ENCODE measurements at regions not wholly inside any gene's neighbourhood (a gene's known extent, or its start where the extent isn't known, plus 50 kb on each side); places are given as distances from the start of the nearest gene placed in this dataset.

DNA sequence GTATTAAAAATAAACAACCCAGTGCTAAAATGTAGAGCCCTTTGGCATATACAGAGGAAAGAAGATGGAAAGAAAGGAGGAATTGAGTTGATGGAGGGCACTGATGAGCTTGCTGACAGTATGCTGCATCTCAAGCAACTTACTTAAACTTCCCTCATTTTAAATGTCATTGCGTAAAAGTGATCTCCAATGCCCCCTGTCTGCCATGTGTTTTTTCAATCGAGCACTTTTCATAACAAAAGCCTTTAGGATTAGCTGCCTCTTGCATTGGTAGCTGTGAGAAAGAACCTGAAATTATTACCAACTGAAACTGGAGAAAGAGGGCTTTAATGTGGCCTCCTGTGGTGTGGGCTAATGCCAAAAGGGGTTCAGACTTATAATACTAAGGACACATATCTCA, 541.6 kb downstream of the SUCLA2 start:
- H3K4me3 ChIP-seq (replicated peaks; ENCODE audit: low read depth, low read length): no peak overlapping the region
- peak; percentile 60 for DNase-seq (ENCODE audit: low read depth)
- TF ChIP-seq, protein P1, sequence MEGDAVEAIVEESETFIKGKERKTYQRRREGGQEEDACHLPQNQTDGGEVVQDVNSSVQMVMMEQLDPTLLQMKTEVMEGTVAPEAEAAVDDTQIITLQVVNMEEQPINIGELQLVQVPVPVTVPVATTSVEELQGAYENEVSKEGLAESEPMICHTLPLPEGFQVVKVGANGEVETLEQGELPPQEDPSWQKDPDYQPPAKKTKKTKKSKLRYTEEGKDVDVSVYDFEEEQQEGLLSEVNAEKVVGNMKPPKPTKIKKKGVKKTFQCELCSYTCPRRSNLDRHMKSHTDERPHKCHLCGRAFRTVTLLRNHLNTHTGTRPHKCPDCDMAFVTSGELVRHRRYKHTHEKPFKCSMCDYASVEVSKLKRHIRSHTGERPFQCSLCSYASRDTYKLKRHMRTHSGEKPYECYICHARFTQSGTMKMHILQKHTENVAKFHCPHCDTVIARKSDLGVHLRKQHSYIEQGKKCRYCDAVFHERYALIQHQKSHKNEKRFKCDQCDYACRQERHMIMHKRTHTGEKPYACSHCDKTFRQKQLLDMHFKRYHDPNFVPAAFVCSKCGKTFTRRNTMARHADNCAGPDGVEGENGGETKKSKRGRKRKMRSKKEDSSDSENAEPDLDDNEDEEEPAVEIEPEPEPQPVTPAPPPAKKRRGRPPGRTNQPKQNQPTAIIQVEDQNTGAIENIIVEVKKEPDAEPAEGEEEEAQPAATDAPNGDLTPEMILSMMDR (IDR thresholded peaks at IDR 0.05; ENCODE audit: low read length, missing control alignments): peak; percentile 55

DNA sequence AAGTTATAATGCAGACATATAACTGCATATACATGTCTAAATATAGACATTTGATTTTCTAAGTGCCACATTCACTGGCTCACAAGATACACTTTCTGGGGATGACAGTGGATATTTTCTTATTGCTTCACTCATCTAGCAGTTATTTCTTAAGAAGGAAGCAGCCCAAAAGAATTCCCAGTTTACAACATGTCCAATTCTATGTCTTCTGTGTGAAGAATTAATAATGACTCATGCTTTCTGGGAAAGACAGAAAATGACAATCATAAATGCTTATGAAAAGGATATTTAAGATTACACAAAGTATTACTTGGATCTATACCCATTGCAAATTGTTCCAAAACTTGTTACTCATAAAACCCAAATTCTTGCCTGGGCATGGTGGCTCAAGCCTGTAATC, 543.4 kb downstream of the SUCLA2 start:
- TF ChIP-seq, protein P1 (IDR thresholded peaks at IDR 0.05; ENCODE audit: low read length, missing control alignments): no peak
- no peak overlapping the region for H3K4me3 ChIP-seq (replicated peaks; ENCODE audit: low read depth, low read length)
- DNase-seq (ENCODE audit: low read depth): peak; percentile 65

DNA sequence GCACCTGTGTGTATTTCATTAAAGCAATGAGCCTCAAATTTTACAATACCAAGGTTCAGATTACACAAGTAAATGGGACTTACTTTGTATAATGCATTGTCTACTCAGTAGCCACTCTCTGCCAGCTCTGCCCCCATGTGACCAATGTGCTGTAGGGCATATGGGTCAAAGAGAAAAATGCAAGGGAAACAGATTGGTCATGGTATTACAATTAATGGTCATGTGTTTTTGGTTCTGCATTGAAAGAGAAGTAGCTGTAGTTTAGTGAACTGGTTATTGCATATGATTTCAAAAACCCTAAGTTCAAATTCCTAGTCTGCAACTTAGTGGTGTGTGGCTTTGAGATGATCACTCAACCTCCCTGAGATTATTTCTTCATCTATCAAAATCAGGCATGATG, 545.4 kb downstream of the SUCLA2 start:
- peak; percentile 23 for DNase-seq (ENCODE audit: low read depth)
- no peak overlapping the region for H3K4me3 ChIP-seq (replicated peaks; ENCODE audit: low read depth, low read length)
- TF ChIP-seq, protein P1 (IDR thresholded peaks at IDR 0.05; ENCODE audit: low read length, missing control alignments): peak; percentile 7

DNA sequence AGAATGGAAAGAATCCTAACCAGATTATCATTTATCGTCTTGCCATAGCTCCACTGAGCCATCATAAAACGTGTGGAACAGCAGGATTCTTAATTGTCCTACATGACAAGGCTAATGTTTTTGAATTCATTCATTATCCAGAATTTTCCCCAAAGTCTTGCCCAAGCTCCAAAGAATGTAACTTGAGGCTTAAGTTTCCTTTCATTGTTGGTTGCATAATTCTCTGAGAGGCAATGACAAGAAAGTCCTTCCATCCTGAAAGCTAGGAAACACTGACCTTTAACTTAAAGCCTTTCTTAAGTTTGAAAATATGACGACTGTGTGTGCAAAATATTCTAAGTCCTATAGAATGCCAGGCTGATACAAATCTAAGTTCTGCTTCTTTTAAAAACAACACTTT, 546.1 kb downstream of the SUCLA2 start:
- H3K4me3 ChIP-seq (replicated peaks; ENCODE audit: low read depth, low read length): no peak overlapping the region
- DNase-seq (ENCODE audit: low read depth): peak; percentile 56
- TF ChIP-seq, protein P1 (IDR thresholded peaks at IDR 0.05; ENCODE audit: low read length, missing control alignments): no peak

DNA sequence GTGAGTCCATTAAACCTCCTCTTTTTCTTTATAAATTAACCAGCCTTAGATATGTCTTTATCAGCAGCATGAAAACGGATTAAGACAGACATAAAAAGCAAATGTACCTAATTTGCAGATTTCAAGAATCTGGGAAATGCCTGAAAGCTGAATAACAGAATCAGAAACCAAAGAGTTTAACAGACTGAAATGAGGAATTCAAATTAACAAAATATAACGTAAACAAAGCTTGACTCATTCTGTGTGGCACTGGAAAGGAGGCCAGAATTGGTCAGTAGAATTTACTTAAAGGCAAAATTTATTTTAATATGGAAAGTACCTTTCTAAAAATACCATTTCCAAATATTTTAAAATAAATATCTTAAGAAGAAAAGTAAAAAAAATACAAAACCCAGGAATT, 540.6 kb upstream of the HTR2A start:
- DNase-seq (ENCODE audit: low read depth): peak; percentile 14
- no peak overlapping the region for H3K4me3 ChIP-seq (replicated peaks; ENCODE audit: low read depth, low read length)
- TF ChIP-seq, protein P1 (IDR thresholded peaks at IDR 0.05; ENCODE audit: low read length, missing control alignments): no peak

DNA sequence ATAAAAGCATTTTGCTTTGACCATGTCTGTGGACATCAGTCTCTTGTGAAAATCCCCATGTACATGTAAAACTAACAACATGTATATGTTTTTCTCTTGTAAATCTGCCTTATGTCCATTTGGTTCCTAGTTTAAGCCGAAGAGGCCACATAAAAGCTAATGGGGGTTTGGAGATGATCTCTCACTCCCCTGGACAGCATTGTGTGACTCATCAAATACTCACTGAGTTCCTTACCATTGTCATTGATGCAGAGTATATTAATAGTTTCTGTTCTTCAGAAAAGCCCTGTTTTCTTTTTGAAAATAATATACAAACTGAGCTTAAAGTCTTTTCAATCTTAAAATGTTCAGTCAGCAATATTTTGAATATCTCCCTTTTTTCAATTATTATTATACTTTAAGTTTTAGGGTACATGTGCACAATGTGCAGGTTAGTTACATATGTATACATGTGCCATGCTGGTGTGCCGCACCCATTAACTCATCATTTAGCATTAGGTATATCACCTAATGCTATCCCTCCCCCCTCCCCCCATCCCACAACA, 536.7 kb upstream of the HTR2A start:
- TF ChIP-seq, protein P1 (IDR thresholded peaks at IDR 0.05; ENCODE audit: low read length, missing control alignments): no peak
- no peak overlapping the region for H3K4me3 ChIP-seq (replicated peaks; ENCODE audit: low read depth, low read length)
- DNase-seq (ENCODE audit: low read depth): peak; percentile 10

DNA sequence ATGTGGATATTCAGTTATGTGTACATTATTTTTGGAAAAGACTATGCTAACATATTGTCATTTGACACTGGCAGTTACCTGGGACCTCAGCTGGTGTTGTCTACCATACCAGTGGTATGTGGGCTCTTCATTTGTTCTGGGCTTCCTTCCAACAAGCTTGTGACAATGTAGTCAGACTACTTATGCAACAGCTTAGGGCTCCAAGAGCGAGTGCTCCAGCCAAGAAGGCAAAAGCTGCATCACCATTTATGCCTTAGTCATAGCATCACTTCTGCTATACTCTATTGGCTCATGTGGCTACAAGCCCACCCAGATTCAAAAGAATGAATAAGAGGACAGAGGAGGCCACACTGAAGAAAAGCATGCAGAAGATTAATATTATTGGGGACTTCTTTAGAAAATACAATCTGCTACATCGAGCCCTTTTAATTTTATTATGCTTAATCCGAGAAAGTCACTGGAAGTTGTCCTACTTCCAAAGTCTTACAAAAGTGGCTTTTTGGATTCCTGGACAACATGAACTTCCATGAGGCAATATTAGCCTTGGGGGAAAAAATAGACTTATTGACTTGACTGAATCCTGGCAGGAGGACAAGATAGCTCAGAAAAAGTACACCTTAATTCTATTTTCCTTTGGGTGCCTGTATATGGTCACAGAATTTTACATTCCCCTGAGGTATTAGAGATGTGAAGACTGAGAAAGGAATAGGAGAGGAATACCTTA, 529.4 kb upstream of the HTR2A start:
- no peak overlapping the region for H3K4me3 ChIP-seq (replicated peaks; ENCODE audit: low read depth, low read length)
- peak; percentile 75 for DNase-seq (ENCODE audit: low read depth)
- TF ChIP-seq, protein P1 (IDR thresholded peaks at IDR 0.05; ENCODE audit: low read length, missing control alignments): no peak
